ENCODE measurements at regions not wholly inside any gene's neighbourhood (a gene's known extent, or its start where the extent isn't known, plus 50 kb on each side); places are given as distances from the start of the nearest gene placed in this dataset.
A peak's percentile ranks its signal among the peaks of the same experiment; 100 is the strongest.

GRCh38 chr1:59071289-59071688, 225.6 kb upstream of the FGGY start:
- Histone ChIP-seq H3K9me3 (ENCODE audit: low read depth) (no peaks in the 10 kb centered on the region), H3K4me1 (ENCODE audit: insufficient read depth) (peaks cover 15% of the 10 kb centered on the region), H4K20me1 (ENCODE audit: insufficient read depth, poor library complexity, severe bottlenecking) (no peaks in the 10 kb centered on the region), H3K27ac (peak overlapping the region; percentile 73), H3K4me3 (no peak overlapping the region), H3K4me2 (peak overlapping the region; percentile 18), H3K79me2 (no peaks in the 10 kb centered on the region), H2AFZ (peak overlapping the region; percentile 9), H3K36me3 (replicated peaks; ENCODE audit: insufficient read depth, low read depth) (no peaks in the 10 kb centered on the region), H3K9me2 (replicated peaks; ENCODE audit: insufficient read depth) (no peaks in the 10 kb centered on the region), H3K27me3 (no peaks in the 10 kb centered on the region)
- TF ChIP-seq EZH2phosphoT487 (IDR thresholded peaks at IDR 0.05; ENCODE audit: low read depth, severe bottlenecking, unreplicated experiment) (no peak), EZH2 (IDR thresholded peaks at IDR 0.05; ENCODE audit: borderline replicate concordance) (no peak), CTCF (IDR thresholded peaks at IDR 0.05; ENCODE audit: poor library complexity) (no peak)
- DNase-seq (ENCODE audit: low spot score): no peak
- WGBS (ENCODE audit: low lambda C conversion rate, missing lambda C conversion rate): 40% methylated on average over 5 of the region's 5 CpGs

DNA sequence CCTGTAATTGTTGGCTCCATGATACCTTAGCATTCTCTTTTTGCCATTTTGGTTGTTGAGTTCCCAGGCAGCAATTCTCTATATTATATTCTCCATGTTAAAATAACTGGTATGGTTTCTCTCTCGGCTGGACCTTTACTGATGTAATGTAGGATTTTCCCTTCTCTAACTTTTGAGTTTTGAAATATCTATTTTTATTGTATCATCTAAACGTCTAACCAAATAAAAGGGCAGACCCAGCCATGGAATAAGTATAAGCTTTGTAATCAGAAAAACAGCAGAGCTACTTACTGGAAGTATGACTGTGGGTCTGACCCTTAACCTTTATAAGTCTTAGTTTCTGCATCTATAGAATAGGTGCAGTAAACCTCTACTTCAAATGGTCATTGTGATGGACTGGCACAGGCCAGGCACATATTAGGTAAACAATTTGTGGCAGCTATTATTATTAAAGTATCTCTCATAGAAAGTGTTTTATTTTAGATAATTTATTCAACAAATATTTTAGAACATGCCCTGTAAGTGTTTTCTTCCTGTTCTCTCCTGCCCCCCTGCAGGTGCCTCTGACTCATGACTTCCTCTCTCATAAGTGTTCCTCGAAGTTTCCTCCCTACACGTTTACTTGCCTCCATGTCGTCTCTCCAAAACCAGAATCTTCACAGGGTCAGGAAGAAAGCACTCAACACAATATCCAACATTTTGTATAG, 224.9 kb upstream of the FGGY start:
- WGBS (ENCODE audit: low lambda C conversion rate, missing lambda C conversion rate): 66% methylated on average over 5 of the region's 5 CpGs
- Histone ChIP-seq H3K9me3 (ENCODE audit: low read depth) (no peaks in the 10 kb centered on the region), H2AFZ (no peak overlapping the region), H3K9me2 (replicated peaks; ENCODE audit: insufficient read depth) (no peaks in the 10 kb centered on the region), H3K4me2 (no peak overlapping the region), H3K4me3 (no peak overlapping the region), H3K79me2 (no peaks in the 10 kb centered on the region), H3K36me3 (replicated peaks; ENCODE audit: insufficient read depth, low read depth) (no peaks in the 10 kb centered on the region), H3K27me3 (no peaks in the 10 kb centered on the region), H3K4me1 (ENCODE audit: insufficient read depth) (peaks cover 16% of the 10 kb centered on the region), H4K20me1 (ENCODE audit: insufficient read depth, poor library complexity, severe bottlenecking) (no peaks in the 10 kb centered on the region), H3K27ac (peak overlapping the region; percentile 73)
- TF ChIP-seq EZH2 (IDR thresholded peaks at IDR 0.05; ENCODE audit: borderline replicate concordance): no peak
- TF ChIP-seq CTCF (IDR thresholded peaks at IDR 0.05; ENCODE audit: poor library complexity): no peak
- no peak for TF ChIP-seq EZH2phosphoT487 (IDR thresholded peaks at IDR 0.05; ENCODE audit: low read depth, severe bottlenecking, unreplicated experiment)
- no peak for DNase-seq (ENCODE audit: low spot score)

DNA sequence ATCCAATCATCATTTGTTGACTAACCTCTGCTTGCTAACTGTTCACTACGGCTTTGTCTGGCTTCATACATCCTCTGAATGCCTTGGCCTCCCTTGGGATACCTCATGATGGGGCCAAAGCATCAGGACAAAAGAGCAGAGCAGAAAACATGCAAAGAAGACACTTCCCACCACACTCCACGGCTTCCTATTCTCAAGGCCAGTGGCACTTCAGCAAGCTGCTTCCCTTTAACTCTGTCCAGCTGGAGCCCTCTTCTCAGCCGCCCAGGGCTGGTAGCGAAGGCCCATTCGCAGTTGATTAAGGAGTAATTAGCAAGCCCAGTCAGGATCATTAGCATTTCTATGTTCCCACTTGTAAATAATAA, 224.3 kb upstream of the FGGY start:
- Histone ChIP-seq H3K4me2 (no peak overlapping the region), H2AFZ (no peak overlapping the region), H3K36me3 (replicated peaks; ENCODE audit: insufficient read depth, low read depth) (no peaks in the 10 kb centered on the region), H3K9me2 (replicated peaks; ENCODE audit: insufficient read depth) (no peaks in the 10 kb centered on the region), H3K4me3 (no peak overlapping the region), H3K9me3 (ENCODE audit: low read depth) (no peaks in the 10 kb centered on the region), H4K20me1 (ENCODE audit: insufficient read depth, poor library complexity, severe bottlenecking) (no peaks in the 10 kb centered on the region), H3K27me3 (no peaks in the 10 kb centered on the region), H3K79me2 (no peaks in the 10 kb centered on the region), H3K27ac (no peak overlapping the region), H3K4me1 (ENCODE audit: insufficient read depth) (peaks cover 21% of the 10 kb centered on the region)
- WGBS (ENCODE audit: low lambda C conversion rate, missing lambda C conversion rate): 77% methylated on average over 5 of the region's 5 CpGs
- DNase-seq (ENCODE audit: low spot score): no peak
- no peak for TF ChIP-seq EZH2 (IDR thresholded peaks at IDR 0.05; ENCODE audit: borderline replicate concordance)
- TF ChIP-seq EZH2phosphoT487 (IDR thresholded peaks at IDR 0.05; ENCODE audit: low read depth, severe bottlenecking, unreplicated experiment): no peak
- no peak for TF ChIP-seq CTCF (IDR thresholded peaks at IDR 0.05; ENCODE audit: poor library complexity)

Data from hepatocyte (in vitro differentiated cells).